ENCODE measurements at regions not wholly inside any gene's neighbourhood (a gene's known extent, or its start where the extent isn't known, plus 50 kb on each side); places are given as distances from the start of the nearest gene placed in this dataset.

DNA sequence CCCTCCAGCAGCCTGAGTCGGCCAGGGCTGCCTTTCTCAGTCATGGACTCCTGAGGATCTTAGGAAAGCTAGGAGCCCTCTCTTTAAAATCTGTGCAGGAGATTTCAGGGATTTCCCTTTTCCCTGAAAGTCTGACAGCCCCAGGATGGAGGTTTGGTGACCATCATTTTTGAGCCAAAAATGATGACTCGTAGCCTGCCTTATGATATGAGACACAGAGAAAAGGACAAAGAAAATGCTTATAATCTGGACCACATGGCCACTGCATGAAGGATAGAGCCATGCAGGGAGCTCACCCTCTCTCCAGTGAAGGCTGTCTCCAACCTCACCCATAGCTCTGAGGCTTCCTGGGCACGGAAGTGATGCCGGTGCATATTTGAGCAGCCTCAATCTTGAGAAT, 106.6 kb upstream of the CHST15 start:
- no peak for DNase-seq (ENCODE audit: low read depth, low spot score)
- CTCF ChIA-PET = no interaction called here
- TF ChIP-seq, protein P1, sequence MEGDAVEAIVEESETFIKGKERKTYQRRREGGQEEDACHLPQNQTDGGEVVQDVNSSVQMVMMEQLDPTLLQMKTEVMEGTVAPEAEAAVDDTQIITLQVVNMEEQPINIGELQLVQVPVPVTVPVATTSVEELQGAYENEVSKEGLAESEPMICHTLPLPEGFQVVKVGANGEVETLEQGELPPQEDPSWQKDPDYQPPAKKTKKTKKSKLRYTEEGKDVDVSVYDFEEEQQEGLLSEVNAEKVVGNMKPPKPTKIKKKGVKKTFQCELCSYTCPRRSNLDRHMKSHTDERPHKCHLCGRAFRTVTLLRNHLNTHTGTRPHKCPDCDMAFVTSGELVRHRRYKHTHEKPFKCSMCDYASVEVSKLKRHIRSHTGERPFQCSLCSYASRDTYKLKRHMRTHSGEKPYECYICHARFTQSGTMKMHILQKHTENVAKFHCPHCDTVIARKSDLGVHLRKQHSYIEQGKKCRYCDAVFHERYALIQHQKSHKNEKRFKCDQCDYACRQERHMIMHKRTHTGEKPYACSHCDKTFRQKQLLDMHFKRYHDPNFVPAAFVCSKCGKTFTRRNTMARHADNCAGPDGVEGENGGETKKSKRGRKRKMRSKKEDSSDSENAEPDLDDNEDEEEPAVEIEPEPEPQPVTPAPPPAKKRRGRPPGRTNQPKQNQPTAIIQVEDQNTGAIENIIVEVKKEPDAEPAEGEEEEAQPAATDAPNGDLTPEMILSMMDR (IDR thresholded peaks at IDR 0.05; ENCODE audit: insufficient read depth, low read length, missing control alignments) = no peak
- POLR2A ChIA-PET = no interaction called here
- H3K4me3 ChIP-seq (ENCODE audit: low read depth, low read length) = no peak overlapping the region

GRCh38 chr10:124198871-124199270, 105.5 kb upstream of the CHST15 start:
- ChIA-PET CTCF (no interaction called here), POLR2A (no interaction called here)
- TF ChIP-seq, protein P1 (IDR thresholded peaks at IDR 0.05; ENCODE audit: insufficient read depth, low read length, missing control alignments) = no peak

DNA sequence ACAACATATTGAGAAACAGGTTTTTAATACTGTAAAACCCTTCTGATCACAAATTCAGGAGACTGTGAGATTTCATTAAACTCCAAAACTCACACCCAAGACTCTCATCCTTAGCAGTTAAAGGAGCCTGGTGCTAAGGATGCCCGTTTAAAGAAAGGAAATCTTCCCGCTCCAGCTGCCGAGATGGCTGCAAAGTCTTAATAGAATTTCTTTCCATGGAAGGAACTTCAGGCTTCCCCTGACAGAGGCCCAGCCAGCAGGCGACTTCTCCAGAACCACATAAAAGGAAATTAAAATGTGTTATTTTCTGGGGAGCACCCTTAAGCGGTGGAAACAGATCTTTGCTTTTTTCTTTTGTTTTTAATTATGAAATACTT, 104.7 kb upstream of the CHST15 start:
- H3K4me3 ChIP-seq (ENCODE audit: low read depth, low read length) = no peak overlapping the region
- ChIA-PET CTCF (no interaction called here), POLR2A (no interaction called here)
- DNase-seq (ENCODE audit: low read depth, low spot score) = no peak
- TF ChIP-seq, protein P1 (IDR thresholded peaks at IDR 0.05; ENCODE audit: insufficient read depth, low read length, missing control alignments) = no peak

More at GRCh38 chr10:124198871-124199270, 105.5 kb upstream of the CHST15 start:
- no peak for DNase-seq (ENCODE audit: low read depth, low spot score)
- H3K4me3 ChIP-seq (ENCODE audit: low read depth, low read length) = no peak overlapping the region

GRCh38 chr10:124197371-124198124, 104.2 kb upstream of the CHST15 start:
- no peak for DNase-seq (ENCODE audit: low read depth, low spot score)
- ChIA-PET POLR2A (no interaction called here), CTCF (no interaction called here)
- H3K4me3 ChIP-seq (ENCODE audit: low read depth, low read length) = no peak overlapping the region
- TF ChIP-seq, protein P1 (IDR thresholded peaks at IDR 0.05; ENCODE audit: insufficient read depth, low read length, missing control alignments) = no peak

DNA sequence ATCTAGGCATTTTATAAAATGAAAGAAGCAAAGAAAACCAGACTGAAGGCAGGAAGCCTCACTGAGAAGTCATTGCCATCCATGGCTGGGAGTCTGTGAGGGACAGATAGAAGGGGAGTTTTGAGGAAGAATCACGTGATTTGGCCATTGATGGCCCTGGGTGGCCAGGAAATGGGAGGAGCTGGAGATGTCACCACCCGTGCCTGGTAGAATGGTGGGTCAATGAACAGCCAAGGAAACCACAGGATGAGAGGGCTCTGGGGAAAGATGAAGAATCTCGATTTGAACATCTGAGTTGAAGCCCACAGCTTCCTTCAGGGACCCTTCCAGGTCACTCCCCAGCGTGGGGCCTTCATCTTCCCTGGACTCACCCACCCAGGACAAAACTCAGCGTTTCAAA, 103.3 kb upstream of the CHST15 start:
- TF ChIP-seq, protein P1 (IDR thresholded peaks at IDR 0.05; ENCODE audit: insufficient read depth, low read length, missing control alignments) = no peak
- no peak overlapping the region for H3K4me3 ChIP-seq (ENCODE audit: low read depth, low read length)
- DNase-seq (ENCODE audit: low read depth, low spot score) = no peak
- ChIA-PET POLR2A (no interaction called here), CTCF (no interaction called here)

DNA sequence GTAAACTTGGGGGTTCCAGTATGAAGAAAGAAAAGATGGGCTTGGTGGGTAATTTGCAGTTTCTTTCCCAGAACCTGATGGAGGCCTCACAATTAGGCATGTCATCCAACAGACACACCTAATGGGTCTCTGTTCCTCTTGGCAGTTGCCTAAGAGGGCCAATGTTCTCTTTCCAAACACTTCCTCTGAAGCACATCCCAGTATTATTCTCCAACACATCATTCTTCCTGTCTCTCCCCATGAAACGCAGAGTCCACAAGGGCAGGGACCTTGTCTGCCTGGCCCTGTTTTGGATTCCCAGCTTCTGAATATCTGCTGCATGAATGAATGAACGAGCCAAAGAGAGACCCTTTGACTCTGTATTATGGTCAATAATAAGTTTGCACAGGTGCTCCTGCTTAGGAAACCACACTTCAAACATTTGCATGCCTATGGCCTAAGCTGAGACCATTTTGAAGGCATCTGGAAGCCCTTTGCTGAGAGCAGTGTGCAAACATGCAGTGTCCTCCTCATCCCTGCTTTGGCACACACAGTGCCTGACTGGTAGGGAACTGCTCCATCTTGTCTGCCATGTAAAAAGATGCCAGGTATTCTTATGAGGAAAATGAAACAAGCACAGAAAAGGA, 100.9 kb upstream of the CHST15 start:
- DNase-seq (ENCODE audit: low read depth, low spot score) = no peak
- POLR2A ChIA-PET = no interaction called here
- TF ChIP-seq, protein P1 (IDR thresholded peaks at IDR 0.05; ENCODE audit: insufficient read depth, low read length, missing control alignments) = no peak
- CTCF ChIA-PET = interaction anchor here (1.0 kb wide), 1 partner anchor 200 kb away, joined by 4 read pairs; no protein-coding TSS in a partner anchor
- H3K4me3 ChIP-seq (ENCODE audit: low read depth, low read length) = no peak overlapping the region

All from AG04449 (cell line).